NB4 (cell line): ENCODE measurements at regions not wholly inside any gene's neighbourhood (a gene's known extent, or its start where the extent isn't known, plus 50 kb on each side); places are given as distances from the start of the nearest gene placed in this dataset.

Experiments
- CTCF ChIP-seq: IDR thresholded peaks from one replicate; pipeline ENCODE4 v1.5.1; 2012; ENCODE audit warnings: low read depth, low read length
- MAX ChIP-seq: IDR thresholded peaks from 2 replicates; pipeline ENCODE4 v1.6.1; 2011; ENCODE audit warnings: low read depth, low read length
- POLR2A ChIP-seq: IDR thresholded peaks from 2 replicates; pipeline ENCODE4 v1.6.1; 2011; ENCODE audit warnings: mild to moderate bottlenecking; ENCODE audit not compliant: insufficient read length; ENCODE audit errors: extremely low read depth

DNA sequence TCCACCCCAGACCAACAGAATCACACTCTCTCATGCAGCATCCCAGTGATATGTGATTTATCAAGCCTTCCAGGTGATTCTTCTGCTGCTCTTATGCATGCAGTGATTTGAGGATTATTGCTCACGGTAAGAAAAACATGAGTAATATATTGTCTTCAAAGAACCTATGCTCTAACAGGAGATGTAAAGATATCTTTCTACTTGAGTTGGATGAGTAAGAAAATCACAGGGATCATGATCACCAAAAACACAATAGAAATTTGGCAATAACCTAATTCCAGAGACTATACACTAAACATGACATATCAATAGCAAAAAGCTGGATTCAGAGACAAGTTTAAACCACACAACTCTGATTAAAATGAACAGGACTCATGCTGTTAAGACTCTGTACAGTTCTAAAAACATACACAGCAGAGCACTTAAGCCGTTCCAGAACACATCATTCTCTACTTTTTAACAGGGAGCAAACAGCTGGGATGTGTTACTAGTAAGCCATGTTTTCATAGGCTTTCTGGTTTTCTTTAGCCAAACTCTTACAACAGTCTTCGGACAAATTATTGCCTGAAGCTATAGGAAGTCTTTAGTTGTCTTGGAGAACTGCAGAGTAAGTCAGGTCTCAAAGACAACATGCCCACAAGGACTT lies 568.6 kb downstream of the HAO1 start:
- TF ChIP-seq CTCF (no peak), POLR2A (no peak), MAX (no peak)
